HCT116 (cell line): ENCODE measurements at regions not wholly inside any gene's neighbourhood (a gene's known extent, or its start where the extent isn't known, plus 50 kb on each side); places are given as distances from the start of the nearest gene placed in this dataset.

Experiments
- CTCF ChIP-seq, 3 experiments: fragments of 200-600 bp in 1 of 3; sonication (generic) in 1 of 3; IDR thresholded peaks in 2 of 3; conservative IDR thresholded peaks in 1 of 3; 2 replicates each; pipeline ENCODE4 v1.5.1; 2012 to 2017; ENCODE audit warnings: low read depth in 2 of 3, low read length in 2 of 3, antibody characterized with exemption in 1 of 3, borderline replicate concordance in 1 of 3, control low read depth in 1 of 3, mild to moderate bottlenecking in 1 of 3, mixed read lengths in 1 of 3, mixed run types in 1 of 3, moderate library complexity in 1 of 3; ENCODE audit not compliant: insufficient read depth in 1 of 3
- JUND ChIP-seq: IDR thresholded peaks from 2 replicates; pipeline ENCODE4 v1.6.1; 2012
- POLR2A ChIP-seq: IDR thresholded peaks from 2 replicates; pipeline ENCODE4 v1.7.0; 2011; ENCODE audit warnings: borderline replicate concordance; ENCODE audit not compliant: insufficient read depth, insufficient read length; ENCODE audit errors: extremely low read depth
- POLR2AphosphoS5 ChIP-seq: IDR thresholded peaks from 2 replicates; pipeline ENCODE4 v1.6.1; 2011; ENCODE audit warnings: mild to moderate bottlenecking, low read depth, low read length, moderate library complexity
- SIN3A ChIP-seq: IDR thresholded peaks from 2 replicates; pipeline ENCODE4 v1.6.1; 2012; ENCODE audit warnings: low read depth
- TCF7L2 ChIP-seq: IDR thresholded peaks from 2 replicates; pipeline ENCODE4 v1.7.0; 2011; ENCODE audit warnings: borderline replicate concordance, inconsistent platforms; ENCODE audit not compliant: insufficient read depth, insufficient read length; ENCODE audit errors: extremely low read depth
- YY1 ChIP-seq: IDR thresholded peaks from 2 replicates; pipeline ENCODE4 v1.6.1; 2011; ENCODE audit warnings: low read length, low read depth, moderate library complexity, mild to moderate bottlenecking; ENCODE audit not compliant: insufficient replicate concordance; ENCODE audit errors: extremely low read depth
- TF ChIP-seq, protein P1 (sequence below): IDR thresholded peaks from 2 replicates; pipeline ENCODE4 v1.6.1; 2012; ENCODE audit warnings: low read depth
- TF ChIP-seq, protein P2 (sequence below): IDR thresholded peaks from 2 replicates; pipeline ENCODE4 v1.6.1; 2012

DNA sequence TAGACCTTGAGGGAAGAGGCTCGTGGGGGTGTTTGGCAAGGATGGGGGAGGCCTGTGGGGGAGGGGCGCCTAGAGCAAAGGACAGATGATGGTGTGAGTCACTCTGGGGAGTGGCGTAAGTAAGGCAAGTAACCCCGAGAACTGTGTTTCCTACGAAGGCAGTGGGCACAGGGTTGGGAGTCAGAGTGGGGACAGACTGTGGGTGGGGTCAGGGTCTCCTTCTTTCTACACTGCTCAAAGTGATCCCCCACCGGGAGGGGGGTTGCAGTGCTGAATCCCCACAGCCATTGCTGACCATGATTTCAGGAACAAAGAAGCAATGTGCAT, 136.8 kb downstream of the TENT4A start:
- TF ChIP-seq, protein P1, sequence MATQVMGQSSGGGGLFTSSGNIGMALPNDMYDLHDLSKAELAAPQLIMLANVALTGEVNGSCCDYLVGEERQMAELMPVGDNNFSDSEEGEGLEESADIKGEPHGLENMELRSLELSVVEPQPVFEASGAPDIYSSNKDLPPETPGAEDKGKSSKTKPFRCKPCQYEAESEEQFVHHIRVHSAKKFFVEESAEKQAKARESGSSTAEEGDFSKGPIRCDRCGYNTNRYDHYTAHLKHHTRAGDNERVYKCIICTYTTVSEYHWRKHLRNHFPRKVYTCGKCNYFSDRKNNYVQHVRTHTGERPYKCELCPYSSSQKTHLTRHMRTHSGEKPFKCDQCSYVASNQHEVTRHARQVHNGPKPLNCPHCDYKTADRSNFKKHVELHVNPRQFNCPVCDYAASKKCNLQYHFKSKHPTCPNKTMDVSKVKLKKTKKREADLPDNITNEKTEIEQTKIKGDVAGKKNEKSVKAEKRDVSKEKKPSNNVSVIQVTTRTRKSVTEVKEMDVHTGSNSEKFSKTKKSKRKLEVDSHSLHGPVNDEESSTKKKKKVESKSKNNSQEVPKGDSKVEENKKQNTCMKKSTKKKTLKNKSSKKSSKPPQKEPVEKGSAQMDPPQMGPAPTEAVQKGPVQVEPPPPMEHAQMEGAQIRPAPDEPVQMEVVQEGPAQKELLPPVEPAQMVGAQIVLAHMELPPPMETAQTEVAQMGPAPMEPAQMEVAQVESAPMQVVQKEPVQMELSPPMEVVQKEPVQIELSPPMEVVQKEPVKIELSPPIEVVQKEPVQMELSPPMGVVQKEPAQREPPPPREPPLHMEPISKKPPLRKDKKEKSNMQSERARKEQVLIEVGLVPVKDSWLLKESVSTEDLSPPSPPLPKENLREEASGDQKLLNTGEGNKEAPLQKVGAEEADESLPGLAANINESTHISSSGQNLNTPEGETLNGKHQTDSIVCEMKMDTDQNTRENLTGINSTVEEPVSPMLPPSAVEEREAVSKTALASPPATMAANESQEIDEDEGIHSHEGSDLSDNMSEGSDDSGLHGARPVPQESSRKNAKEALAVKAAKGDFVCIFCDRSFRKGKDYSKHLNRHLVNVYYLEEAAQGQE = no peak
- TF ChIP-seq POLR2A = no peak
- no peak for TF ChIP-seq YY1
- TF ChIP-seq CTCF (IDR thresholded peaks at IDR 0.05 in 2 of 3, conservative IDR thresholded peaks at IDR 0.05 in 1 of 3; ENCODE audit: borderline replicate concordance in 1 of 3, insufficient read depth in 1 of 3, low read depth in 2 of 3, low read length in 2 of 3) = no peak
- TF ChIP-seq SIN3A = no peak
- TF ChIP-seq POLR2AphosphoS5 = no peak
- TF ChIP-seq JUND = no peak
- no peak for TF ChIP-seq TCF7L2
- TF ChIP-seq, protein P2, sequence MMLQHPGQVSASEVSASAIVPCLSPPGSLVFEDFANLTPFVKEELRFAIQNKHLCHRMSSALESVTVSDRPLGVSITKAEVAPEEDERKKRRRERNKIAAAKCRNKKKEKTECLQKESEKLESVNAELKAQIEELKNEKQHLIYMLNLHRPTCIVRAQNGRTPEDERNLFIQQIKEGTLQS = no peak
